Esophagus squamous epithelium (tissue), 4 donors: ENCODE measurements at regions not wholly inside any gene's neighbourhood (a gene's known extent, or its start where the extent isn't known, plus 50 kb on each side); places are given as distances from the start of the nearest gene placed in this dataset.

ENCODE experiments used
- POLR2A ChIP-seq, 4 donors: fragments of 450-650 bp; IDR thresholded peaks; one replicate each; pipeline ENCODE4 v1.6.1; 2017; ENCODE audit warnings: antibody characterized with exemption in 4 of 4, mild to moderate bottlenecking in 4 of 4, moderate library complexity in 3 of 4
- TF ChIP-seq, protein P1 (sequence below), 6 experiments: fragments of 450-650 bp in 4 of 6; fragments of 200-600 bp in 2 of 6; sonication (generic) in 2 of 6; IDR thresholded peaks; one replicate each; pipeline ENCODE4 v1.5.1; 2016 to 2019; ENCODE audit warnings: antibody characterized with exemption in 6 of 6, mild to moderate bottlenecking in 4 of 6, moderate library complexity in 4 of 6

DNA sequence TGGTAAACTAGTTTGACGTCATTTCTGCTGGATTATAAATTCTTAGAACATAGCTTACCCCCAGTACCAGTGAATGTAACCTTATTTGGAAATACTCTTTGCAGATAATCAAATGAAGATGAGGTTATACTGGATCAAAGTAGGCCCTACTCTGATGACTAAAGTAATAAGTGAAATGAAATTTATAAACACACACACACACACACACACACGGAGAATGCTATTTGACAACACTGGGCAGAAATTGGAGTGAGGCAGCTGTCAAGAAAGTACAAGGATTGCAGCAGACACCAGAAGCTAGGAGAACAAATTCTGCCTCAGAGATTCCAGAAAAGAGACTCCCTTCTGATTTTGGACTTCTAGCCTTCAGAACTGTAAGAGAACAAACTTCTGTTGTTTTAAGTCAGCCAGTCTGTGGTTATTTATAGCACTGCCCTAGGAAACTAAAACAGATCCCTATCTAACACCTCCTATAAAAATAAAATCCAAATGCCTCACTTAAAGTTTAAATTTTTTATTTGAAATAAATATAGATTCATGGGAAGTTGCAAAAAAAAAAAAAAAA, 448.6 kb downstream of the PCDH18 start:
- TF ChIP-seq, protein P1, sequence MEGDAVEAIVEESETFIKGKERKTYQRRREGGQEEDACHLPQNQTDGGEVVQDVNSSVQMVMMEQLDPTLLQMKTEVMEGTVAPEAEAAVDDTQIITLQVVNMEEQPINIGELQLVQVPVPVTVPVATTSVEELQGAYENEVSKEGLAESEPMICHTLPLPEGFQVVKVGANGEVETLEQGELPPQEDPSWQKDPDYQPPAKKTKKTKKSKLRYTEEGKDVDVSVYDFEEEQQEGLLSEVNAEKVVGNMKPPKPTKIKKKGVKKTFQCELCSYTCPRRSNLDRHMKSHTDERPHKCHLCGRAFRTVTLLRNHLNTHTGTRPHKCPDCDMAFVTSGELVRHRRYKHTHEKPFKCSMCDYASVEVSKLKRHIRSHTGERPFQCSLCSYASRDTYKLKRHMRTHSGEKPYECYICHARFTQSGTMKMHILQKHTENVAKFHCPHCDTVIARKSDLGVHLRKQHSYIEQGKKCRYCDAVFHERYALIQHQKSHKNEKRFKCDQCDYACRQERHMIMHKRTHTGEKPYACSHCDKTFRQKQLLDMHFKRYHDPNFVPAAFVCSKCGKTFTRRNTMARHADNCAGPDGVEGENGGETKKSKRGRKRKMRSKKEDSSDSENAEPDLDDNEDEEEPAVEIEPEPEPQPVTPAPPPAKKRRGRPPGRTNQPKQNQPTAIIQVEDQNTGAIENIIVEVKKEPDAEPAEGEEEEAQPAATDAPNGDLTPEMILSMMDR (IDR thresholded peaks at IDR 0.05) = no peak
- no peak for TF ChIP-seq POLR2A (IDR thresholded peaks at IDR 0.05)
